ENCODE measurements at regions not wholly inside any gene's neighbourhood (a gene's known extent, or its start where the extent isn't known, plus 50 kb on each side); places are given as distances from the start of the nearest gene placed in this dataset.

- no peaks in the 10 kb centered on the region for H3K27me3 ChIP-seq
- 85 to 100% (median 98%) methylated on average over 2 of the region's 2 CpGs for WGBS, 5 donors
- H3K4me3 ChIP-seq: no peak overlapping the region
- peaks cover 1 to 84% (median 60%) of the 10 kb centered on the region in 4 donors for H3K36me3 ChIP-seq
- H3K27ac ChIP-seq: no peak overlapping the region
- intact Hi-C loops (cut with DNase I; ENCODE audit: low total_unique reads): no loop called here
- peaks cover 0 to 6% (median 0%) of the 10 kb centered on the region in 4 donors for H3K4me1 ChIP-seq
- TF ChIP-seq EP300 (IDR thresholded peaks at IDR 0.05): no peak
- no peak for TF ChIP-seq POLR2AphosphoS5 (IDR thresholded peaks at IDR 0.05)
- no peak for TF ChIP-seq CTCF (IDR thresholded peaks at IDR 0.05)
- TF ChIP-seq POLR2A (IDR thresholded peaks at IDR 0.05): no peak
- DNase-seq: no peak
- no peaks in the 10 kb centered on the region for H3K9me3 ChIP-seq
These were observed 250.5 kb downstream of the UTRN start for GRCh38 chr6:144535630-144536029.

GRCh38 chr6:144536079-144536478 lies 250.9 kb downstream of the UTRN start:
- Histone ChIP-seq H3K4me1 (peaks cover 0 to 6% (median 0%) of the 10 kb centered on the region in 4 donors), H3K27ac (no peak overlapping the region), H3K9me3 (no peaks in the 10 kb centered on the region), H3K4me3 (no peak overlapping the region), H3K36me3 (peaks cover 0 to 84% (median 61%) of the 10 kb centered on the region in 4 donors), H3K27me3 (no peaks in the 10 kb centered on the region)
- TF ChIP-seq EP300 (IDR thresholded peaks at IDR 0.05) (no peak), POLR2AphosphoS5 (IDR thresholded peaks at IDR 0.05) (no peak), CTCF (IDR thresholded peaks at IDR 0.05) (no peak)
- intact Hi-C loops (cut with DNase I; ENCODE audit: low total_unique reads): no loop called here
- DNase-seq: no peak
- 70 to 88% (median 83%) methylated on average over 1 of the region's 1 CpG for WGBS, 5 donors

GRCh38 chr6:144543006-144543871 lies 258.1 kb downstream of the UTRN start:
- Histone ChIP-seq H3K4me1 (no peaks in the 10 kb centered on the region), H3K9me3 (no peaks in the 10 kb centered on the region), H3K27me3 (no peaks in the 10 kb centered on the region), H3K4me3 (no peak overlapping the region), H3K27ac (no peak overlapping the region), H3K36me3 (peaks cover 3 to 94% (median 75%) of the 10 kb centered on the region in 4 donors)
- DNase-seq: no peak
- WGBS, 5 donors: 86 to 94% (median 90%) methylated on average over 8 of the region's 8 CpGs
- TF ChIP-seq EP300 (IDR thresholded peaks at IDR 0.05) (no peak), POLR2AphosphoS5 (IDR thresholded peaks at IDR 0.05) (no peak), POLR2A (IDR thresholded peaks at IDR 0.05) (no peak), CTCF (IDR thresholded peaks at IDR 0.05) (no peak)
- intact Hi-C loops (cut with DNase I; ENCODE audit: low total_unique reads): no loop called here

GRCh38 chr6:144544266-144544830 lies 259.2 kb downstream of the UTRN start:
- intact Hi-C loops (cut with DNase I; ENCODE audit: low total_unique reads): no loop called here
- Histone ChIP-seq H3K4me1 (no peaks in the 10 kb centered on the region), H3K36me3 (peaks cover 3 to 96% (median 78%) of the 10 kb centered on the region in 4 donors), H3K27me3 (no peaks in the 10 kb centered on the region), H3K9me3 (no peaks in the 10 kb centered on the region), H3K4me3 (no peak overlapping the region), H3K27ac (no peak overlapping the region)
- TF ChIP-seq POLR2A (IDR thresholded peaks at IDR 0.05) (no peak), EP300 (IDR thresholded peaks at IDR 0.05) (no peak), CTCF (IDR thresholded peaks at IDR 0.05) (no peak), POLR2AphosphoS5 (IDR thresholded peaks at IDR 0.05) (no peak)
- DNase-seq: no peak
- WGBS, 5 donors: 85 to 91% (median 89%) methylated on average over 7 of the region's 7 CpGs
